K562 (cell line): ENCODE measurements at regions not wholly inside any gene's neighbourhood (a gene's known extent, or its start where the extent isn't known, plus 50 kb on each side); places are given as distances from the start of the nearest gene placed in this dataset.

ENCODE experiments used
- ATAC-seq: fragments of 200-7000 bp; cut with Tn5 transposase; 3 replicates; pipeline ENCODE4 v1.9.1; 2020; ENCODE audit warnings: moderate library complexity
- BruUV-seq: library from RNA; stranded (reverse); fragments of 400-500 nt; replicated peaks from 2 replicates; lab custom pipeline; 2021; lab: Mats Ljungman, UMichigan
- CTCF ChIA-PET: fragments of 300-600 bp; formaldehyde crosslinking; extraction: SDS; loops from one replicate; lab custom pipeline; 2021; ENCODE audit warnings: low intra/inter-chr PET ratio; lab: Yijun Ruan, JAX
- POLR2A ChIA-PET: fragments of 300-600, 350-650 bp; sonication (Branson Sonifier 250); formaldehyde crosslinking; extraction: SDS; loops from one replicate; lab custom pipeline; 2021; ENCODE audit warnings: antibody characterized with exemption, inconsistent platforms; lab: Yijun Ruan, JAX
- DNase-seq, 4 experiments: peaks; one replicate each; pipeline versions ENCODE4 v3.0.0 to v3.0.0-alpha.2; 2011 to 2018; ENCODE audit warnings: low spot score in 3 of 4, mixed read lengths in 3 of 4; ENCODE audit errors: extremely low read depth in 1 of 4
- FAIRE-seq: peaks from 2 replicates; lab custom pipeline; 2011; peaks lifted over from hg19 to GRCh38; lab: Jason Lieb, UNC
- H2AFZ ChIP-seq: 2 replicates; pipeline ENCODE4 v1.6.0; 2011; ENCODE audit warnings: low read depth, low read length, control low read depth, inconsistent platforms
- H3K27ac ChIP-seq: fragments of 200-600 bp; 3 replicates; pipeline ENCODE4 v1.8.0; 2011; ENCODE audit warnings: low read depth, mild to moderate bottlenecking, control low read depth, inconsistent platforms, low read length, moderate library complexity, mixed read lengths; ENCODE audit errors: extremely low read depth
- H3K27me3 ChIP-seq, 2 experiments: fragments of 300-600 bp in 1 of 2; 2 replicates in 1 of 2; 3 replicates in 1 of 2; pipeline versions ENCODE4 v1.6.0 to v1.8.0; 2011; ENCODE audit warnings: inconsistent platforms in 2 of 2, low read length in 2 of 2, mild to moderate bottlenecking in 1 of 2, mixed read lengths in 1 of 2, moderate library complexity in 1 of 2; ENCODE audit not compliant: control insufficient read depth in 2 of 2, insufficient read depth in 2 of 2
- H3K36me3 ChIP-seq: fragments of 300-600 bp; 3 replicates; pipeline ENCODE4 v1.8.0; 2011; ENCODE audit warnings: mild to moderate bottlenecking, low read length, inconsistent platforms; ENCODE audit not compliant: control insufficient read depth, insufficient read depth
- H3K4me1 ChIP-seq, 2 experiments: fragments of 200-600 bp in 1 of 2; replicated peaks in 1 of 2; 2 replicates in 1 of 2; 3 replicates in 1 of 2; pipeline versions ENCODE4 v1.5.1 to v1.8.0; 2011; ENCODE audit warnings: inconsistent platforms in 2 of 2, low read length in 2 of 2, mild to moderate bottlenecking in 1 of 2, mixed read lengths in 1 of 2, moderate library complexity in 1 of 2; ENCODE audit not compliant: control insufficient read depth in 2 of 2, insufficient read depth in 2 of 2
- H3K4me2 ChIP-seq: 2 replicates; pipeline ENCODE4 v1.6.1; 2011; ENCODE audit warnings: low read length, control low read depth, inconsistent platforms, mixed read lengths; ENCODE audit not compliant: insufficient read depth
- H3K4me3 ChIP-seq: fragments of 200-600 bp; sonication (generic), shearing (Covaris generic); 2 replicates; pipeline ENCODE4 v1.5.1; 2016; ENCODE audit warnings: control low read depth, inconsistent platforms
- H3K79me2 ChIP-seq: fragments of 200-600 bp; 3 replicates; pipeline ENCODE4 v1.8.0; 2011; ENCODE audit warnings: low read length, inconsistent platforms; ENCODE audit not compliant: control insufficient read depth, insufficient read depth
- H3K9ac ChIP-seq, 2 experiments: 2 replicates each; pipeline versions ENCODE4 v1.6.0 to v1.6.1; 2011; ENCODE audit warnings: low read depth in 2 of 2, low read length in 2 of 2, control low read depth in 1 of 2, inconsistent platforms in 1 of 2, mild to moderate bottlenecking in 1 of 2, mixed read lengths in 1 of 2; ENCODE audit not compliant: insufficient read depth in 1 of 2
- H3K9me1 ChIP-seq: one replicate; pipeline ENCODE4 v1.6.0; 2011; ENCODE audit warnings: inconsistent platforms, mild to moderate bottlenecking, low read length, moderate library complexity; ENCODE audit not compliant: control insufficient read depth, insufficient read depth
- H3K9me3 ChIP-seq: replicated peaks from 2 replicates; pipeline ENCODE4 v1.5.1; 2011; ENCODE audit warnings: low read depth, low read length, inconsistent platforms; ENCODE audit not compliant: control insufficient read depth, insufficient read depth
- H4K20me1 ChIP-seq: replicated peaks from 2 replicates; pipeline ENCODE4 v1.6.1; 2011; ENCODE audit warnings: low read length, inconsistent platforms, mixed read lengths; ENCODE audit not compliant: control insufficient read depth, insufficient read depth
- C11orf30 ChIP-seq: fragments of 450-650 bp; IDR thresholded peaks from 2 replicates; pipeline ENCODE4 v1.6.1; 2016; ENCODE audit warnings: low read depth, mild to moderate bottlenecking
- CHD2 ChIP-seq: IDR thresholded peaks from 2 replicates; pipeline ENCODE4 v1.6.1; 2011; ENCODE audit warnings: low read depth, low read length
- ETS2 ChIP-seq: IDR thresholded peaks from 2 replicates; pipeline ENCODE4 v1.6.1; 2016; ENCODE audit warnings: borderline replicate concordance, missing genetic modification characterization, mild to moderate bottlenecking, moderate library complexity, missing compliant biosample characterization; ENCODE audit not compliant: poor library complexity, severe bottlenecking
- RBM25 ChIP-seq: fragments of 200-400 bp; formaldehyde crosslinking; IDR thresholded peaks from 2 replicates; pipeline ENCODE4 v1.6.1; 2018; ENCODE audit warnings: low read length, low read depth, moderate library complexity; ENCODE audit not compliant: severe bottlenecking
- TCF7L2 ChIP-seq: fragments of 150-350 bp; IDR thresholded peaks from 2 replicates; pipeline ENCODE4 v1.6.1; 2016; ENCODE audit warnings: low read depth, mild to moderate bottlenecking, low read length, moderate library complexity
- ZHX1 ChIP-seq: fragments of 150-350 bp; conservative IDR thresholded peaks from 2 replicates; pipeline ENCODE4 v1.6.1; 2014; ENCODE audit warnings: low read length
- ZNF398 ChIP-seq: fragments of 250-450 bp; sonication (Bioruptor Pico); IDR thresholded peaks from 2 replicates; pipeline ENCODE4 v1.8.0; 2021; ENCODE audit warnings: moderate library complexity, mild to moderate bottlenecking, inconsistent platforms
- WGBS: fragments of 100-300 bp; shearing (Covaris generic); methylation state at CpG from one replicate; pipeline ENCODE4 v1.1.6; 2016; ENCODE audit warnings: low coverage, mixed read lengths; ENCODE audit not compliant: insufficient coverage; ENCODE audit errors: missing lambda C conversion rate; 5-methylcytosine and 5-hydroxymethylcytosine counted together
- in situ Hi-C: fragments of 300-500 bp; cut with MboI; formaldehyde crosslinking; loops from 4 replicates; pipeline ENCODE4 v1.15.0; 2018; ENCODE audit warnings: inconsistent platforms, mixed read lengths
- intact Hi-C: fragments of 100-400 bp; cut with micrococcal nuclease; formaldehyde crosslinking; loops from 2 replicates; pipeline ENCODE4 v1.14.2; 2022

GRCh38 chr9:38207247-38207778, 138.3 kb upstream of the SHB start:
- in situ Hi-C loops (no loop called here), intact Hi-C loops (no loop called here)
- H3K9me3 ChIP-seq: no peaks in the 10 kb centered on the region
- H4K20me1 ChIP-seq: no peaks in the 10 kb centered on the region
- H3K4me2 ChIP-seq: no peak overlapping the region
- no peaks in the 10 kb centered on the region; a peak in 1 of 5 replicates for H3K4me1 ChIP-seq
- no peak overlapping the region for H3K4me3 ChIP-seq
- H3K9ac ChIP-seq: no peak overlapping the region
- no peak overlapping the region for H2AFZ ChIP-seq
- peaks cover 0 to 7% of the 10 kb centered on the region in 2 experiments; a peak in 4 of 5 replicates for H3K27me3 ChIP-seq
- no peaks in the 10 kb centered on the region for H3K9me1 ChIP-seq
- WGBS: 0% methylated on average over 3 of the region's 3 CpGs
- no peak for FAIRE-seq
- no TSS peak for BruUV-seq
- no peaks in the 10 kb centered on the region for H3K36me3 ChIP-seq
- ChIA-PET CTCF (interaction anchor here (0.7 kb wide), 1 partner anchor 462 kb away, joined by 3 read pairs; no protein-coding TSS in a partner anchor), POLR2A (interaction anchor here (0.6 to 1.1 kb wide), 2 partner anchors 9 to 304 kb away, joined by 3 to 4 read pairs; no protein-coding TSS in a partner anchor)
- no peak overlapping the region for H3K27ac ChIP-seq
- no peaks in the 10 kb centered on the region for H3K79me2 ChIP-seq
- no peak for TF ChIP-seq RBM25
- no peak for TF ChIP-seq ETS2 (tag)
- no peak for ATAC-seq
- no peak for DNase-seq

GRCh38 chr9:38205279-38205678, 136.3 kb upstream of the SHB start:
- Histone ChIP-seq H3K79me2 (no peaks in the 10 kb centered on the region), H2AFZ (no peak overlapping the region), H3K4me2 (no peak overlapping the region), H3K4me3 (no peak overlapping the region), H3K36me3 (no peaks in the 10 kb centered on the region), H4K20me1 (no peaks in the 10 kb centered on the region), H3K4me1 (no peaks in the 10 kb centered on the region; a peak in 1 of 5 replicates), H3K27me3 (peaks cover 7 to 10% of the 10 kb centered on the region in 2 experiments), H3K27ac (no peak overlapping the region), H3K9ac (no peak overlapping the region), H3K9me1 (no peaks in the 10 kb centered on the region), H3K9me3 (no peaks in the 10 kb centered on the region)
- FAIRE-seq (no peak), DNase-seq (no peak), ATAC-seq (no peak)
- no TSS peak for BruUV-seq
- ChIA-PET CTCF (no interaction called here), POLR2A (no interaction called here)
- intact Hi-C loops (no loop called here), in situ Hi-C loops (no loop called here)
- TF ChIP-seq ZHX1 (no peak), C11orf30 (no peak), TCF7L2 (no peak), CHD2 (no peak), ZNF398 (CRISPR knock-in tag) (no peak)
